Skeletal muscle tissue (tissue), 3 donors: ENCODE measurements at regions not wholly inside any gene's neighbourhood (a gene's known extent, or its start where the extent isn't known, plus 50 kb on each side); places are given as distances from the start of the nearest gene placed in this dataset.

Experiments used
- H3K27ac ChIP-seq: one replicate; pipeline ENCODE4 v1.7.0; 2013; ENCODE audit warnings: mild to moderate bottlenecking, low read depth, low read length, inconsistent platforms
- H3K27me3 ChIP-seq, 3 donors: one replicate each; pipeline ENCODE4 v1.7.0; 2013; ENCODE audit warnings: low read length in 3 of 3; ENCODE audit not compliant: control insufficient read depth in 3 of 3, insufficient read depth in 3 of 3
- H3K36me3 ChIP-seq, 3 donors: one replicate each; pipeline ENCODE4 v1.7.0; 2013; ENCODE audit warnings: low read length in 3 of 3; ENCODE audit not compliant: control insufficient read depth in 3 of 3, insufficient read depth in 3 of 3
- H3K4me1 ChIP-seq, 3 donors: one replicate each; pipeline ENCODE4 v1.7.0; 2013; ENCODE audit warnings: low read length in 3 of 3, mild to moderate bottlenecking in 3 of 3; ENCODE audit not compliant: control insufficient read depth in 3 of 3, insufficient read depth in 3 of 3
- H3K4me3 ChIP-seq, 3 donors: one replicate each; pipeline ENCODE4 v1.7.0; 2013; ENCODE audit warnings: low read length in 3 of 3
- H3K9ac ChIP-seq, 3 donors: one replicate each; pipeline ENCODE4 v1.7.0; 2013; ENCODE audit warnings: low read length in 3 of 3, mild to moderate bottlenecking in 3 of 3, moderate library complexity in 2 of 3, low read depth in 1 of 3
- H3K9me3 ChIP-seq, 3 donors: one replicate each; pipeline ENCODE4 v1.7.0; 2013; ENCODE audit warnings: low read length in 3 of 3; ENCODE audit not compliant: control insufficient read depth in 3 of 3
- donor health status: Osteomylitis.

DNA sequence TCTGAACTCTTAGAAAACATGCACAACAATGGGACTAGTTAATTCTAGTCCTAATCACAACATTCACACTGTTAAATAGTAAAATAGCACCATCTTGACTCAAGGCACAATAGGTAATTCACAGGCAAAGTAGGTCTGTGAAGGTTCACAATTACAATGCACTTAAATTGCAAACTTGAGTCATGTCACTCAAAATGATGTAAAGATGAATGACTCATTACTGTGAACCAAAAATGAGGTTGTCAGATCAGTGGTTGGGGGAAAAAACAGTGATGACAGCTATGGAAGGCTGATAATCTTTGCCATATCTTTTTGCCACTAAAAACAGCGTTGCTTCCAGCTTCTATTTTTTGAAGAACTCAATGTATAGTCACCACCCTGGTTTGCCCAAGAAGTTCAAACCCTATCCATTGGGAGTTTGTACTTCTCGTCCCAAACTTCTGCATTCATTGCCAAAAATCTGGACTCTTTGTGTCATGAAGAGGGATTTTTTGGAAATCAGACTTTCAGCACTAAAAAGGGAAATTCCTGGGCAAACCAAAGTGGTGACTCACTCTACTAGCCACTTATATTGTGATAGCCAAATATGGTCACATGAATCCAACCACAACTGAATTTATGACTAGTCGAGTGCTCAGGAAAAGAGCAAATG lies 200.9 kb upstream of the TMTC4 start:
- Histone ChIP-seq H3K27me3 (peaks cover 0 to 2% (median 0%) of the 10 kb centered on the region in 3 donors), H3K27ac (no peak overlapping the region), H3K4me1 (no peaks in the 10 kb centered on the region), H3K4me3 (no peak overlapping the region), H3K9ac (no peak overlapping the region), H3K36me3 (no peaks in the 10 kb centered on the region), H3K9me3 (peaks cover 0 to 4% (median 3%) of the 10 kb centered on the region in 3 donors)

DNA sequence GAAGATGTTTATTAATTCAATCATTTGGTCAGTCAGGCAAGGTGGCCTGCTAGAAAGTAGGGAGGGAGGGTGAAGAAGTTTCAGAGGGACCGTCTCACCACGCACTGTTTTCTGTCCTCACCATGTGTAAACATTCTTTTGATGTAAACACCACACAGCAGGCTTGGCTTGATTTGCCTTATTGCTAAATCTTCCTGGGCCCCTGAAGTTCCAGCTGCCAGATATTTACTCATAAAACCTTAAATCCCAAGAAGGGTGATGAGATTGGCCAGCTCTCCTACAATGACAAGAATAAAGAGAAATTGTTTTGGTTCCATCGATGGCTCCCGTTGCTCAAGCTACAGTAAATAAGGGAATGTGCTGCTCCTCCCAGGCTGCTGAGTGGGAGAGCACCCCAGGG lies 198.2 kb upstream of the TMTC4 start:
- H3K9me3 ChIP-seq, result peaks cover 0 to 4% (median 3%) of the 10 kb centered on the region in 3 donors
- H3K36me3 ChIP-seq, result no peaks in the 10 kb centered on the region
- peaks cover 0 to 2% (median 0%) of the 10 kb centered on the region in 3 donors for H3K27me3 ChIP-seq
- no peak overlapping the region for H3K4me3 ChIP-seq
- H3K9ac ChIP-seq, result no peak overlapping the region
- H3K4me1 ChIP-seq, result no peaks in the 10 kb centered on the region
- H3K27ac ChIP-seq, result no peak overlapping the region

DNA sequence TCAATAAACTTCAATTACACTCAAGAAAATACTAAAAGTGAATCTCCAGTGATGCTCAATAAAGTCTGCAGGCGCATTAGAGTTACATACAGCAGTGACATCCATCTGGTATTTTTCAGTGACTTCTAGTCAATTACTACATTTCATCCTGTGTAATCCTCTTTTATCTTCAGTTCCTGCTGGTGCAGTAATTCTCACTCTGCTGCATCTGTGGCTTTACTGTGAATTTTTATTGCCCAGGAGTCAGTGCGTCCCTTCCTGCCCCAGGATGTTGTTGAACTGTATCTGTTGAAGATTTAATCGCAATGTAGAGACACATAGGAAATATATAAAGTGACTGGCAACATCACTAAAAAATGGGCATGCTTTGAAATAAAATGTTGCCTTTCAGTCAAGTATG lies 196.3 kb upstream of the TMTC4 start:
- H3K27me3 ChIP-seq, result peaks cover 0 to 2% (median 0%) of the 10 kb centered on the region in 3 donors
- H3K9me3 ChIP-seq, result peaks cover 0 to 6% (median 0%) of the 10 kb centered on the region in 3 donors
- no peaks in the 10 kb centered on the region for H3K36me3 ChIP-seq
- no peak overlapping the region for H3K27ac ChIP-seq
- H3K9ac ChIP-seq, result no peak overlapping the region
- no peaks in the 10 kb centered on the region for H3K4me1 ChIP-seq
- H3K4me3 ChIP-seq, result no peak overlapping the region

DNA sequence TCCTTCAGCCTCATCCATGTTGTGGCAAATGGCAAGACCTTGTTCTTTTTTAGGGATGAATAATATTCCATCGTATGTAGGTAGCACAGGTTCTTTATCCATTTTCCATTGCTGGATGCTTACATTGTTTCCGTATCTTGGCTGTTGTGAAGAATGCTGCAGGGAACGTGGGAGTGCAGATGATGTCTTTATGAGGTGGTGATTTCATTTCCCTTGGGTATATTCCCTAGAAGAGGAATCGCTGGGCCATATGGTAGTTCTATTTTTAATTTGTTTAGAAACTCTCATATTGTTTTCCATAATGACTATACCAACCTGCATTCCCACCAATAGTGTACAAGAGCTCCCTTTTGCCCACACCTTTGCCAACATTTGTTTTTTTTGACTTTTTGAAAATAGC lies 186.3 kb upstream of the TMTC4 start:
- H3K27ac ChIP-seq, result no peak overlapping the region
- no peaks in the 10 kb centered on the region for H3K27me3 ChIP-seq
- no peaks in the 10 kb centered on the region for H3K9me3 ChIP-seq
- H3K4me1 ChIP-seq, result no peaks in the 10 kb centered on the region
- H3K36me3 ChIP-seq, result no peaks in the 10 kb centered on the region
- H3K4me3 ChIP-seq, result no peak overlapping the region
- no peak overlapping the region for H3K9ac ChIP-seq

DNA sequence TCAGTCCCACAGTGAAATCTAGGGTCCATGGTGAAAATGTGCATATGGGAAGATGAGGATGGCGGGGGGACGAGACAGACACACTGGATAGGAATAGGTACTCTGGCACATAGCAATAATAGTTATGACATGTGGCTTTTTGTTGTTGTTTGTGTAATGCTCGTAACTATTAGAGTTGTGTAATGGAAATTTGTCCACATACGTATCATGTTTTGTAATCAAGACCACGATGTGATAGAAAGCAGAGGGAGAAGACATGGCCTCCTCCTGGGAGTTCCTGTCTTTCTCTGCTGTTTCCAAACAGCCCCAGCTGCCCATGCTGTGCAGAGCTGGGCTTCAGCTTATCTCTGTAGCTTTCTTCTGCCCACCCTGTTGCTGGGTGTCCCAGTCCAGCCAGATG lies 185.3 kb upstream of the TMTC4 start:
- Histone ChIP-seq H3K27me3 (no peaks in the 10 kb centered on the region), H3K4me1 (no peaks in the 10 kb centered on the region), H3K27ac (no peak overlapping the region), H3K9ac (no peak overlapping the region), H3K9me3 (no peaks in the 10 kb centered on the region), H3K36me3 (no peaks in the 10 kb centered on the region), H3K4me3 (no peak overlapping the region)

DNA sequence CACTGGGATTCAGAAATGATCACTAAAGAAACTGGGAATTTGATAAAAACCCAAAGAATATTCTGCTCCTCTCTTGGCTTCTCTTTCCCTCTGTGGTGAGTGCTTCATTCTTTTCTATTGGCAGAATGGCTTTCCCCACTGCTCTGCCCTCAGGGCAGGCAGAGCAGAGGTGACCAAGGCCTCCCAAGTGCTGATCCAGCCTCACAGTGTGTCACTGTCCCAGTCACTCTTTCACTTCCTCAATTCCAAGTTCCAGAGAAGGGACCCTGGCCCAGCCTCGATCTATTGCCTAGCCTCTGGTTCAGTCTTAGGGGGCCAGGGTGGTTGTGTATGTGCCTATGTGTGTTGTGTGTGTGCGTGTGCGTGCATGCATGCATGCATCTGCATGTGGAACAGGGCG lies 180.6 kb upstream of the TMTC4 start:
- Histone ChIP-seq H3K36me3 (no peaks in the 10 kb centered on the region), H3K9me3 (no peaks in the 10 kb centered on the region), H3K27me3 (no peaks in the 10 kb centered on the region), H3K9ac (no peak overlapping the region), H3K4me3 (no peak overlapping the region), H3K4me1 (no peaks in the 10 kb centered on the region), H3K27ac (no peak overlapping the region)

DNA sequence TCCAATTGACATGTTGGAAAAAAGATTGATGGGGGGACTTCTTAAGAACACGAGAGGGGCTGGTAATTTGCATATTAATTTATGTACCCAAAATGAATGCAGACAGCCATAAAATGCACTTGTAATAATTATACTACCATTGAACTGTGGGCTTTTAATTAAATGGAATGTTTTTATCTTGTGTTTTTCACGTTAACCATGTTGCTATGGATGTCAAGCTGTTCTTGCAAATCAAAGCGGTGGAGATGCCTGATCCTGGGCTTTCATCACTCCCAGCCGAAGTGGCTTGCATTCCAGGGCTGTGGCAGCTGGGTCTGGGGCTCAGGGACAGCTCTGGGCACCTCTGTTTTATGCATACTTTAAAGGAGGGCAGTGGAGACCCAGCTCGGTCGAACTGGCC lies 179.4 kb upstream of the TMTC4 start:
- Histone ChIP-seq H3K27ac (no peak overlapping the region), H3K9me3 (no peaks in the 10 kb centered on the region), H3K4me3 (no peak overlapping the region), H3K9ac (no peak overlapping the region), H3K4me1 (no peaks in the 10 kb centered on the region), H3K36me3 (no peaks in the 10 kb centered on the region), H3K27me3 (no peaks in the 10 kb centered on the region)

DNA sequence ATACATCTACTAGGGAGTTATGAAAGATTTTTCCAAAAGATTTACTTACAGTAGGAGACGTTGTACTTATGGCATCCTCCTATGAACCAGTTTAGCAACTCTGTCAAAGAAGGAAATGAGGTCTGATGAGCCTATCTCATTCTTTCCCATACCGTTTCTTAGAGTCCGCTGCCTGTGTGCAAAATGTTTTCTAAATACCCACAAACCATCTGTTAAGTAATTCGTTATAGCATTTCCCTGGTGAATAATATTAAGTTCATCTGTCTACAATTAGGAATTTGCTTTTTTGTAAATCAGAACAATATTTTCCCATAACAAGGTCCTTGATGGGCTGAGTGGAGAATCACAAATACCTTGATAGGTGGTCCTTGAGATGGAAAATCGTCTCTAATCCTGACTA lies 178.8 kb upstream of the TMTC4 start:
- Histone ChIP-seq H3K4me3 (no peak overlapping the region), H3K27me3 (no peaks in the 10 kb centered on the region), H3K9ac (no peak overlapping the region), H3K4me1 (no peaks in the 10 kb centered on the region), H3K36me3 (no peaks in the 10 kb centered on the region), H3K27ac (no peak overlapping the region), H3K9me3 (no peaks in the 10 kb centered on the region)

DNA sequence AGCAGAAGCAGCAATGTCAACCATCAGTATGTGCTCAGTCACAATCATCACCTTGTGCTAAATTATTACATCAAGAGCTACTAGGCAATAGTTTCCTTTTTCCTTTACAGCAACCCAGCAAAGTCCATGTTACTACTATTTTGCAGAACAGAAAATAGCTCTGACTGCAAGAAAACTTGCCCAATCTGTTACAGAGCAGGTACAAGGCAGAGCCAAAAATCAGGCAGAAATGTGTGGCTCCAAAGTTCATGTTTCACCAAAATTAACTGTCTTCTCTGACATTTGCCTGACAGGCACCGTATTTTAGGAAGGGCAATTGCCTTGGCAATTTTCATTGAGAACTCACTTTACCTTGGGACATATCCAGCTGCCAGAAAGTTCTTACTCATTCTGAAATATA lies 177.6 kb upstream of the TMTC4 start:
- no peaks in the 10 kb centered on the region for H3K4me1 ChIP-seq
- no peaks in the 10 kb centered on the region for H3K27me3 ChIP-seq
- no peak overlapping the region for H3K27ac ChIP-seq
- no peak overlapping the region for H3K4me3 ChIP-seq
- no peaks in the 10 kb centered on the region for H3K9me3 ChIP-seq
- H3K36me3 ChIP-seq, result no peaks in the 10 kb centered on the region
- H3K9ac ChIP-seq, result no peak overlapping the region

DNA sequence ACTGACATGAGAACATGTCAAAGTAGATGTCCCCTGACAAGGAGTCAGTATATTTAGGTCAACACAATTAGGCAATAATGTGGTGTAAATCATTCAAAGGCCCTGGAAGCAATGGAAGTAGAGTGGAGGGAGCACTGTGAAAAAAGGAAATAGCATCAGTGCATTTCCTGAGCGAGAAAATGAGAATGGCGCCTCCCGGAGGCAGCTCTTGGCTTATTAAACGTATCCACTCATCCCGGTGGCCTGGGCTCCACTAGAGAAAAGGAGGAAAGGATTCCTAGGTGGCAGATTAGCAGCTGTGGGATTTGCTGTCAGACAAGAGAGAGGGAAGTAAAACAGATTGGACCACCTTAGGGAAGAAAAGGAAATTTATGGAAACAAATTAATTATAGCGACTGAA lies 173.7 kb upstream of the TMTC4 start:
- no peak overlapping the region for H3K4me3 ChIP-seq
- no peaks in the 10 kb centered on the region for H3K4me1 ChIP-seq
- no peaks in the 10 kb centered on the region for H3K9me3 ChIP-seq
- no peaks in the 10 kb centered on the region for H3K27me3 ChIP-seq
- no peak overlapping the region for H3K9ac ChIP-seq
- no peaks in the 10 kb centered on the region for H3K36me3 ChIP-seq
- no peak overlapping the region for H3K27ac ChIP-seq
